HEK293T (cell line): ENCODE measurements at regions not wholly inside any gene's neighbourhood (a gene's known extent, or its start where the extent isn't known, plus 50 kb on each side); places are given as distances from the start of the nearest gene placed in this dataset.
"Not testable (repeated sequence)": the region's sequence is repeated elsewhere in the genome, so short reads cannot be mapped to it uniquely, and the experiment has no call there.

Source experiments
- ELF4 ChIP-seq: fragments of 450-650 bp; IDR thresholded peaks from 2 replicates; pipeline ENCODE4 v1.6.1; 2017; ENCODE audit warnings: antibody characterized with exemption
- FOXA1 ChIP-seq: fragments of 450-650 bp; IDR thresholded peaks from 2 replicates; pipeline ENCODE4 v1.6.1; 2016; ENCODE audit warnings: mild to moderate bottlenecking
- HDGF ChIP-seq: fragments of 450-650 bp; IDR thresholded peaks from 2 replicates; pipeline ENCODE4 v1.6.1; 2017; ENCODE audit warnings: antibody characterized with exemption, borderline replicate concordance
- LEF1 ChIP-seq: fragments of 450-650 bp; IDR thresholded peaks from 2 replicates; pipeline ENCODE4 v1.6.1; 2017; ENCODE audit warnings: mild to moderate bottlenecking, borderline replicate concordance
- NFRKB ChIP-seq: fragments of 450-650 bp; IDR thresholded peaks from 2 replicates; pipeline ENCODE4 v1.6.1; 2016; ENCODE audit warnings: mild to moderate bottlenecking, moderate library complexity
- TARDBP ChIP-seq: fragments of 450-650 bp; IDR thresholded peaks from 2 replicates; pipeline ENCODE4 v1.6.1; 2016
- ZNF384 ChIP-seq: fragments of 450-650 bp; IDR thresholded peaks from 2 replicates; pipeline ENCODE4 v1.6.1; 2016

GRCh38 chr9:86475255-86475654 lies 121.0 kb upstream of the TUT7 start:
- TF ChIP-seq ZNF384, HDGF, ELF4, NFRKB, TARDBP, LEF1, FOXA1: not testable (repeated sequence)
